MM.1S (cell line): ENCODE measurements at regions not wholly inside any gene's neighbourhood (a gene's known extent, or its start where the extent isn't known, plus 50 kb on each side); places are given as distances from the start of the nearest gene placed in this dataset.

Experiments
- DNase-seq: peaks from one replicate; pipeline ENCODE4 v3.0.0-alpha.2; 2015
- H2AFZ ChIP-seq: fragments of 300-600 bp; sonication (generic); 2 replicates; pipeline ENCODE4 v1.6.0; 2016; ENCODE audit warnings: antibody characterized with exemption, low read length
- H3F3A ChIP-seq: fragments of 300-600 bp; sonication (generic); 2 replicates; pipeline ENCODE4 v1.6.1; 2016; ENCODE audit warnings: mild to moderate bottlenecking, antibody characterized with exemption, low read length, moderate library complexity, mixed read lengths; ENCODE audit not compliant: insufficient read depth
- H3K27ac ChIP-seq: fragments of 300-600 bp; sonication (generic); 2 replicates; pipeline ENCODE4 v1.5.1; 2016; ENCODE audit warnings: mild to moderate bottlenecking, low read length
- H3K27me3 ChIP-seq: fragments of 300-600 bp; sonication (generic); replicated peaks from 2 replicates; pipeline ENCODE4 v1.6.0; 2016; ENCODE audit warnings: low read length; ENCODE audit not compliant: insufficient read depth
- H3K36me3 ChIP-seq: fragments of 300-600 bp; sonication (generic); replicated peaks from 2 replicates; pipeline ENCODE4 v1.6.1; 2016; ENCODE audit warnings: mild to moderate bottlenecking, low read length, mixed read lengths; ENCODE audit not compliant: insufficient read depth
- H3K4me1 ChIP-seq: fragments of 300-600 bp; sonication (generic); 2 replicates; pipeline ENCODE4 v1.6.1; 2016; ENCODE audit warnings: low read length, mixed read lengths
- H3K4me2 ChIP-seq: fragments of 300-600 bp; sonication (generic); 2 replicates; pipeline ENCODE4 v1.6.0; 2016; ENCODE audit warnings: low read depth, low read length
- H3K4me3 ChIP-seq: fragments of 300-600 bp; sonication (generic); 2 replicates; pipeline ENCODE4 v1.5.1; 2016; ENCODE audit warnings: low read length, mixed read lengths
- H3K79me2 ChIP-seq: fragments of 300-600 bp; sonication (generic); 2 replicates; pipeline ENCODE4 v1.6.1; 2016; ENCODE audit warnings: mixed run types, low read length, mixed read lengths
- H3K9ac ChIP-seq: fragments of 300-600 bp; sonication (generic); 2 replicates; pipeline ENCODE4 v1.6.1; 2016; ENCODE audit warnings: low read length, mixed read lengths
- H3K9me2 ChIP-seq: fragments of 300-600 bp; sonication (generic); replicated peaks from 2 replicates; pipeline ENCODE4 v1.6.1; 2016; ENCODE audit warnings: mild to moderate bottlenecking, low read length, mixed read lengths; ENCODE audit not compliant: insufficient read depth
- H3K9me3 ChIP-seq: fragments of 300-600 bp; sonication (generic); replicated peaks from 2 replicates; pipeline ENCODE4 v1.6.1; 2016; ENCODE audit warnings: mild to moderate bottlenecking, low read length, mixed read lengths; ENCODE audit not compliant: insufficient read depth
- H4K20me1 ChIP-seq: fragments of 300-600 bp; sonication (generic); 2 replicates; pipeline ENCODE4 v1.6.1; 2016; ENCODE audit warnings: mild to moderate bottlenecking, low read length, moderate library complexity, mixed read lengths; ENCODE audit not compliant: insufficient read depth
- EZH2 ChIP-seq: fragments of 300-600 bp; sonication (generic); optimal IDR thresholded peaks from 2 replicates; pipeline ENCODE3; 2017; ENCODE audit warnings: low read depth, mild to moderate bottlenecking, antibody characterized with exemption, low read length, mixed read lengths
- EZH2phosphoT487 ChIP-seq: fragments of 300-600 bp; sonication (generic); IDR thresholded peaks from 2 replicates; pipeline ENCODE4 v1.6.1; 2018; ENCODE audit warnings: antibody characterized with exemption, low read length
- TF ChIP-seq, protein P1 (sequence below): fragments of 300-600 bp; sonication (generic); IDR thresholded peaks from 2 replicates; pipeline ENCODE4 v1.5.1; 2016; ENCODE audit warnings: antibody characterized with exemption, low read length, mixed read lengths

- H3K9ac ChIP-seq: no peak overlapping the region
- no peak for DNase-seq
- no peak overlapping the region for H3K27ac ChIP-seq
- no peaks in the 10 kb centered on the region for H3F3A ChIP-seq
- H3K79me2 ChIP-seq: no peaks in the 10 kb centered on the region
- TF ChIP-seq, protein P1, sequence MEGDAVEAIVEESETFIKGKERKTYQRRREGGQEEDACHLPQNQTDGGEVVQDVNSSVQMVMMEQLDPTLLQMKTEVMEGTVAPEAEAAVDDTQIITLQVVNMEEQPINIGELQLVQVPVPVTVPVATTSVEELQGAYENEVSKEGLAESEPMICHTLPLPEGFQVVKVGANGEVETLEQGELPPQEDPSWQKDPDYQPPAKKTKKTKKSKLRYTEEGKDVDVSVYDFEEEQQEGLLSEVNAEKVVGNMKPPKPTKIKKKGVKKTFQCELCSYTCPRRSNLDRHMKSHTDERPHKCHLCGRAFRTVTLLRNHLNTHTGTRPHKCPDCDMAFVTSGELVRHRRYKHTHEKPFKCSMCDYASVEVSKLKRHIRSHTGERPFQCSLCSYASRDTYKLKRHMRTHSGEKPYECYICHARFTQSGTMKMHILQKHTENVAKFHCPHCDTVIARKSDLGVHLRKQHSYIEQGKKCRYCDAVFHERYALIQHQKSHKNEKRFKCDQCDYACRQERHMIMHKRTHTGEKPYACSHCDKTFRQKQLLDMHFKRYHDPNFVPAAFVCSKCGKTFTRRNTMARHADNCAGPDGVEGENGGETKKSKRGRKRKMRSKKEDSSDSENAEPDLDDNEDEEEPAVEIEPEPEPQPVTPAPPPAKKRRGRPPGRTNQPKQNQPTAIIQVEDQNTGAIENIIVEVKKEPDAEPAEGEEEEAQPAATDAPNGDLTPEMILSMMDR: no peak
- TF ChIP-seq EZH2 (no peak), EZH2phosphoT487 (no peak)
- no peaks in the 10 kb centered on the region for H3K27me3 ChIP-seq
- no peak overlapping the region for H3K4me3 ChIP-seq
- H3K4me1 ChIP-seq: no peaks in the 10 kb centered on the region
- H3K4me2 ChIP-seq: no peak overlapping the region
- H2AFZ ChIP-seq: no peak overlapping the region
- no peaks in the 10 kb centered on the region for H3K9me2 ChIP-seq
- no peaks in the 10 kb centered on the region for H3K36me3 ChIP-seq
- H4K20me1 ChIP-seq: no peaks in the 10 kb centered on the region
- H3K9me3 ChIP-seq: no peaks in the 10 kb centered on the region
Observed at GRCh38 chr2:228334180-228334579, 152.7 kb upstream of the SPHKAP start.

GRCh38 chr2:228329282-228329681, 147.8 kb upstream of the SPHKAP start:
- no peak overlapping the region for H3K27ac ChIP-seq
- H2AFZ ChIP-seq: no peak overlapping the region
- no peaks in the 10 kb centered on the region for H3K36me3 ChIP-seq
- H3K9me3 ChIP-seq: no peaks in the 10 kb centered on the region
- no peaks in the 10 kb centered on the region for H3K27me3 ChIP-seq
- no peak overlapping the region for H3K9ac ChIP-seq
- H3K4me2 ChIP-seq: no peak overlapping the region
- no peaks in the 10 kb centered on the region for H3K4me1 ChIP-seq
- TF ChIP-seq, protein P1: no peak
- no peak for TF ChIP-seq EZH2
- TF ChIP-seq EZH2phosphoT487: no peak
- H3K9me2 ChIP-seq: no peaks in the 10 kb centered on the region
- H3K4me3 ChIP-seq: no peak overlapping the region
- no peak for DNase-seq
- H3F3A ChIP-seq: no peaks in the 10 kb centered on the region
- no peaks in the 10 kb centered on the region for H4K20me1 ChIP-seq
- H3K79me2 ChIP-seq: no peaks in the 10 kb centered on the region

- Histone ChIP-seq H3F3A (no peaks in the 10 kb centered on the region), H3K9me3 (no peaks in the 10 kb centered on the region), H3K4me1 (no peaks in the 10 kb centered on the region), H3K9ac (no peak overlapping the region), H3K36me3 (no peaks in the 10 kb centered on the region), H3K27me3 (no peaks in the 10 kb centered on the region), H2AFZ (no peak overlapping the region), H3K27ac (no peak overlapping the region), H3K4me2 (no peak overlapping the region), H3K9me2 (no peaks in the 10 kb centered on the region), H4K20me1 (no peaks in the 10 kb centered on the region), H3K4me3 (no peak overlapping the region), H3K79me2 (no peaks in the 10 kb centered on the region)
- DNase-seq: no peak
- TF ChIP-seq, protein P1: no peak
- TF ChIP-seq EZH2 (no peak), EZH2phosphoT487 (no peak)
Observed at GRCh38 chr2:228321015-228321414, 139.5 kb upstream of the SPHKAP start.

DNA sequence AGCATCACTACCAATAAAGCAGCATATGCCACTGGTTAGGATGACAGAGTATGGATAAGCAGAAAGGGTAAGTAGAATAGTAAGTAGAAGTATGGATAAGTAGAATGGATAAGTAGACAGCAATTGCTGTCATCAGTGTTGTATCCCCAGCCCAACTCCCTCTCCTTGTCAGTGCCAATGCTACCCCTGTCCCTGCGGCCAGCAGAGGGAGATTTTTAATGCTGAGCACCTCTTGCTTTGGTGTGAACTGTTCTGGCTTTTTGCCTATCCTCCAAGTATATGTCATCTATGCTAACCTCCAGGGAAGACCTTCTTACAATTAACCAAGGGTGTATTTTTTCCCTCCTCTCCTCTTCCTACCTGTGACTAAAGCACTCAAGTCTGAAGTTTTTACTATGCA, 136.7 kb upstream of the SPHKAP start:
- H4K20me1 ChIP-seq: no peaks in the 10 kb centered on the region
- H3F3A ChIP-seq: no peaks in the 10 kb centered on the region
- H3K79me2 ChIP-seq: no peaks in the 10 kb centered on the region
- no peaks in the 10 kb centered on the region for H3K36me3 ChIP-seq
- no peak overlapping the region for H3K9ac ChIP-seq
- no peak overlapping the region for H3K4me2 ChIP-seq
- H3K4me1 ChIP-seq: no peaks in the 10 kb centered on the region
- H2AFZ ChIP-seq: no peak overlapping the region
- no peak overlapping the region for H3K27ac ChIP-seq
- H3K9me3 ChIP-seq: no peaks in the 10 kb centered on the region
- no peaks in the 10 kb centered on the region for H3K27me3 ChIP-seq
- H3K9me2 ChIP-seq: no peaks in the 10 kb centered on the region
- TF ChIP-seq EZH2: no peak
- TF ChIP-seq, protein P1: peak; percentile 41
- no peak overlapping the region for H3K4me3 ChIP-seq
- peak; percentile 13 for DNase-seq
